Naive thymus-derived CD8-positive, alpha-beta T cell (primary cell): ENCODE measurements at regions not wholly inside any gene's neighbourhood (a gene's known extent, or its start where the extent isn't known, plus 50 kb on each side); places are given as distances from the start of the nearest gene placed in this dataset.

Source experiments
- ATAC-seq, 2 donors: fragments of 150-1000 bp; cut with Tn5 transposase in 1 of 2; sonication (Bioruptor Pico), chemical (Tn5 transposase) in 1 of 2; 1 replicate in 1 of 2; 2 replicates in 1 of 2; pipeline ENCODE4 v1.10.0; 2021; ENCODE audit warnings: mild to moderate bottlenecking in 2 of 2, moderate library complexity in 2 of 2
- POLR2A ChIA-PET: fragments of 350-600 bp; sonication (Branson Sonifier 250); formaldehyde crosslinking; loops from one replicate; lab custom pipeline; 2021; ENCODE audit warnings: antibody characterized with exemption; lab: Charles Lee
- DNase-seq, 10 donors: peaks; one replicate each; pipeline versions ENCODE4 v3.0.0 to v3.0.0-alpha.2; 2020 to 2022
- H3K27ac Mint-ChIP-seq, 10 donors: one replicate each; pipeline ENCODE4 v1.8.0; 2020 to 2022; ENCODE audit warnings: mild to moderate bottlenecking in 10 of 10, mixed read lengths in 10 of 10, moderate library complexity in 4 of 10, inconsistent platforms in 1 of 10
- H3K27me3 Mint-ChIP-seq, 5 donors: one replicate each; pipeline ENCODE4 v1.8.0; 2021 to 2022; ENCODE audit warnings: mixed read lengths in 5 of 5
- H3K36me3 Mint-ChIP-seq, 3 donors: one replicate each; pipeline ENCODE4 v1.8.0; 2020 to 2022; ENCODE audit warnings: mixed read lengths in 3 of 3, mild to moderate bottlenecking in 2 of 3, inconsistent platforms in 1 of 3
- H3K4me1 Mint-ChIP-seq, 4 donors: one replicate each; pipeline ENCODE4 v1.8.0; 2021 to 2022; ENCODE audit warnings: mixed read lengths in 4 of 4
- H3K4me3 Mint-ChIP-seq, 10 donors: one replicate each; pipeline ENCODE4 v1.8.0; 2020 to 2022; ENCODE audit warnings: mild to moderate bottlenecking in 10 of 10, mixed read lengths in 10 of 10, moderate library complexity in 6 of 10, inconsistent platforms in 1 of 10
- H3K9me3 Mint-ChIP-seq, 9 donors: one replicate each; pipeline ENCODE4 v1.8.0; 2020 to 2022; ENCODE audit warnings: mixed read lengths in 9 of 9, mild to moderate bottlenecking in 3 of 9, inconsistent platforms in 1 of 9, moderate library complexity in 1 of 9

- Mint-ChIP-seq H3K36me3 (peaks cover 0 to 8% (median 4%) of the 10 kb centered on the region in 3 donors), H3K27me3 (peaks cover 0 to 2% (median 0%) of the 10 kb centered on the region in 5 donors), H3K27ac (peak overlapping the region in 1 of 10 donors; percentile 54), H3K9me3 (peaks cover 0 to 9% (median 2%) of the 10 kb centered on the region in 9 donors), H3K4me1 (peaks cover 0 to 8% (median 6%) of the 10 kb centered on the region in 4 donors), H3K4me3 (no peak overlapping the region)
- ATAC-seq (no peak), DNase-seq (no peak)
- POLR2A ChIA-PET = interaction anchor here (0.6 kb wide), 2 partner anchors 383 to 912 kb away, joined by 3 read pairs; no protein-coding TSS in a partner anchor
These were observed 128.8 kb upstream of the PTCH1 start for GRCh38 chr9:95645579-95645978.

- Mint-ChIP-seq H3K9me3 (peaks cover 0 to 9% (median 2%) of the 10 kb centered on the region in 9 donors), H3K4me1 (peaks cover 0 to 4% (median under 1%) of the 10 kb centered on the region in 4 donors), H3K27me3 (peaks cover 0 to 2% (median 0%) of the 10 kb centered on the region in 5 donors), H3K4me3 (no peak overlapping the region), H3K27ac (no peak overlapping the region), H3K36me3 (peaks cover 0 to 8% (median 4%) of the 10 kb centered on the region in 3 donors)
- POLR2A ChIA-PET = no interaction called here
- DNase-seq (no peak), ATAC-seq (no peak)
These were observed 127.6 kb upstream of the PTCH1 start for GRCh38 chr9:95644377-95644776.

- Mint-ChIP-seq H3K4me3 (no peak overlapping the region), H3K27me3 (peaks cover 0 to 2% (median 0%) of the 10 kb centered on the region in 5 donors), H3K36me3 (peaks cover 0 to 8% (median 4%) of the 10 kb centered on the region in 3 donors), H3K27ac (no peak overlapping the region), H3K9me3 (peaks cover 0 to 10% (median 2%) of the 10 kb centered on the region in 9 donors), H3K4me1 (peaks cover 0 to 4% (median under 1%) of the 10 kb centered on the region in 4 donors)
- ATAC-seq = no peak
- POLR2A ChIA-PET = interaction anchor here (0.6 kb wide), 1 partner anchor 21 kb away, joined by 3 read pairs; no protein-coding TSS in a partner anchor
- no peak for DNase-seq
These were observed 126.8 kb upstream of the PTCH1 start for GRCh38 chr9:95643619-95644018.

GRCh38 chr9:95642189-95642588, 125.4 kb upstream of the PTCH1 start:
- Mint-ChIP-seq H3K4me3 (no peak overlapping the region), H3K27me3 (peaks cover 0 to 7% (median 0%) of the 10 kb centered on the region in 5 donors), H3K27ac (no peak overlapping the region), H3K9me3 (peaks cover 0 to 17% (median 8%) of the 10 kb centered on the region in 9 donors), H3K36me3 (peaks cover 0 to 16% (median 8%) of the 10 kb centered on the region in 3 donors), H3K4me1 (peaks cover 0 to 4% (median under 1%) of the 10 kb centered on the region in 4 donors)
- POLR2A ChIA-PET = no interaction called here
- DNase-seq = no peak
- no peak for ATAC-seq

- H3K4me1 Mint-ChIP-seq = peaks cover 0 to 4% (median under 1%) of the 10 kb centered on the region in 4 donors
- H3K4me3 Mint-ChIP-seq = no peak overlapping the region
- H3K27ac Mint-ChIP-seq = no peak overlapping the region
- POLR2A ChIA-PET = no interaction called here
- DNase-seq (peak in 1 of 10 donors; percentile 6), ATAC-seq (no peak)
- H3K9me3 Mint-ChIP-seq = peaks cover 0 to 17% (median 8%) of the 10 kb centered on the region in 9 donors
- H3K27me3 Mint-ChIP-seq = peaks cover 0 to 7% (median 0%) of the 10 kb centered on the region in 5 donors
- peaks cover 0 to 16% (median 8%) of the 10 kb centered on the region in 3 donors for H3K36me3 Mint-ChIP-seq
These were observed 124.8 kb upstream of the PTCH1 start for GRCh38 chr9:95641586-95641985.

GRCh38 chr9:95640336-95640735, 123.6 kb upstream of the PTCH1 start:
- POLR2A ChIA-PET = no interaction called here
- no peak for ATAC-seq
- peaks cover 0 to 11% (median 4%) of the 10 kb centered on the region in 3 donors for H3K36me3 Mint-ChIP-seq
- no peak overlapping the region for H3K4me3 Mint-ChIP-seq
- peaks cover 0 to 11% (median 6%) of the 10 kb centered on the region in 9 donors for H3K9me3 Mint-ChIP-seq
- H3K27me3 Mint-ChIP-seq = peaks cover 0 to 7% (median 0%) of the 10 kb centered on the region in 5 donors
- DNase-seq = no peak
- no peak overlapping the region for H3K27ac Mint-ChIP-seq
- peaks cover 0 to 4% (median under 1%) of the 10 kb centered on the region in 4 donors for H3K4me1 Mint-ChIP-seq

- peaks cover 0 to 9% (median 5%) of the 10 kb centered on the region in 9 donors for H3K9me3 Mint-ChIP-seq
- ATAC-seq (no peak), DNase-seq (no peak)
- peaks cover 0 to 8% (median 4%) of the 10 kb centered on the region in 3 donors for H3K36me3 Mint-ChIP-seq
- H3K4me1 Mint-ChIP-seq = peaks cover 0 to 3% (median 0%) of the 10 kb centered on the region in 4 donors
- POLR2A ChIA-PET = interaction anchor here (0.6 kb wide), 1 partner anchor 324 kb away, joined by 3 read pairs; no protein-coding TSS in a partner anchor
- no peak overlapping the region for H3K4me3 Mint-ChIP-seq
- peaks cover 0 to 5% (median 0%) of the 10 kb centered on the region in 5 donors for H3K27me3 Mint-ChIP-seq
- no peak overlapping the region for H3K27ac Mint-ChIP-seq
These were observed 119.4 kb upstream of the PTCH1 start for GRCh38 chr9:95635986-95636671.

GRCh38 chr9:95634536-95634935, 117.8 kb upstream of the PTCH1 start:
- H3K27me3 Mint-ChIP-seq = peaks cover 0 to 5% (median 0%) of the 10 kb centered on the region in 5 donors
- no peak overlapping the region for H3K4me3 Mint-ChIP-seq
- peaks cover 0 to 9% (median 5%) of the 10 kb centered on the region in 9 donors for H3K9me3 Mint-ChIP-seq
- peaks cover 0 to 3% (median 0%) of the 10 kb centered on the region in 4 donors for H3K4me1 Mint-ChIP-seq
- DNase-seq (no peak), ATAC-seq (no peak)
- peaks cover 0 to 8% (median 4%) of the 10 kb centered on the region in 3 donors for H3K36me3 Mint-ChIP-seq
- POLR2A ChIA-PET = no interaction called here
- H3K27ac Mint-ChIP-seq = no peak overlapping the region

- POLR2A ChIA-PET = no interaction called here
- Mint-ChIP-seq H3K27me3 (peaks cover 0 to 5% (median 0%) of the 10 kb centered on the region in 5 donors), H3K4me3 (no peak overlapping the region), H3K27ac (no peak overlapping the region), H3K9me3 (peaks cover 0 to 9% (median 4%) of the 10 kb centered on the region in 9 donors), H3K4me1 (peaks cover 0 to 3% (median 0%) of the 10 kb centered on the region in 4 donors), H3K36me3 (peaks cover 0 to 8% (median 4%) of the 10 kb centered on the region in 3 donors)
- DNase-seq = no peak
- ATAC-seq = no peak
These were observed 117.3 kb upstream of the PTCH1 start for GRCh38 chr9:95634114-95634513.

- Mint-ChIP-seq H3K4me1 (peaks cover 8 to 16% (median 11%) of the 10 kb centered on the region in 4 donors), H3K27ac (no peak overlapping the region), H3K4me3 (no peak overlapping the region), H3K9me3 (peaks cover 0 to 1% (median 0%) of the 10 kb centered on the region in 9 donors), H3K27me3 (peaks cover 1 to 36% (median 19%) of the 10 kb centered on the region in 5 donors), H3K36me3 (no peaks in the 10 kb centered on the region)
- DNase-seq (no peak), ATAC-seq (no peak)
- POLR2A ChIA-PET = no interaction called here
These were observed 112.8 kb upstream of the PTCH1 start for GRCh38 chr9:95629585-95629984.

GRCh38 chr9:95627802-95628201, 111.0 kb upstream of the PTCH1 start:
- DNase-seq (no peak), ATAC-seq (no peak)
- Mint-ChIP-seq H3K4me3 (peak overlapping the region in 5 of 10 donors; percentile 4 to 60 (median 35)), H3K27ac (no peak overlapping the region), H3K36me3 (no peaks in the 10 kb centered on the region), H3K4me1 (peaks cover 8 to 18% (median 13%) of the 10 kb centered on the region in 4 donors), H3K9me3 (peaks cover 0 to 1% (median 0%) of the 10 kb centered on the region in 9 donors), H3K27me3 (peaks cover 1 to 36% (median 19%) of the 10 kb centered on the region in 5 donors)
- POLR2A ChIA-PET = no interaction called here

GRCh38 chr9:95626885-95627558, 110.3 kb upstream of the PTCH1 start:
- Mint-ChIP-seq H3K27ac (peak overlapping the region in 2 of 10 donors; percentile 11 to 81), H3K9me3 (peaks cover 0 to 1% (median 0%) of the 10 kb centered on the region in 9 donors), H3K36me3 (peaks cover 0 to 3% (median 0%) of the 10 kb centered on the region in 3 donors), H3K27me3 (peaks cover 1 to 36% (median 19%) of the 10 kb centered on the region in 5 donors), H3K4me3 (peak overlapping the region in 8 of 10 donors; percentile 38 to 64 (median 56)), H3K4me1 (peaks cover 8 to 18% (median 13%) of the 10 kb centered on the region in 4 donors)
- POLR2A ChIA-PET = no interaction called here
- ATAC-seq (peak in 1 of 2 donors; percentile 86), DNase-seq (peak in 6 of 10 donors; percentile 4 to 40 (median 22))
